KMS-11 (cell line): ENCODE measurements at regions not wholly inside any gene's neighbourhood (a gene's known extent, or its start where the extent isn't known, plus 50 kb on each side); places are given as distances from the start of the nearest gene placed in this dataset.

ENCODE experiments used
- H2AFZ ChIP-seq: fragments of 200-600 bp; sonication (generic); 2 replicates; pipeline ENCODE4 v1.6.1; 2016; ENCODE audit warnings: antibody characterized with exemption, mixed run types, low read depth
- H3K27ac ChIP-seq: fragments of 200-600 bp; sonication (generic); 2 replicates; pipeline ENCODE4 v1.6.1; 2016; ENCODE audit warnings: mild to moderate bottlenecking, mixed run types
- H3K27me3 ChIP-seq: fragments of 200-600 bp; sonication (generic); 2 replicates; pipeline ENCODE4 v1.6.1; 2017; ENCODE audit warnings: mild to moderate bottlenecking, low read depth, mixed run types, moderate library complexity; ENCODE audit not compliant: insufficient read depth
- H3K36me3 ChIP-seq: fragments of 200-600 bp; sonication (generic); 2 replicates; pipeline ENCODE4 v1.6.1; 2017; ENCODE audit warnings: mild to moderate bottlenecking, mixed run types; ENCODE audit not compliant: insufficient read depth
- H3K4me1 ChIP-seq: fragments of 200-600 bp; sonication (generic); 2 replicates; pipeline ENCODE4 v1.6.1; 2016; ENCODE audit warnings: mild to moderate bottlenecking, low read depth, mixed run types; ENCODE audit not compliant: poor library complexity, severe bottlenecking
- H3K4me2 ChIP-seq: fragments of 200-600 bp; sonication (generic); 2 replicates; pipeline ENCODE4 v1.7.0; 2016; ENCODE audit warnings: mild to moderate bottlenecking, mixed run types
- H3K4me3 ChIP-seq: fragments of 200-600 bp; sonication (generic); IDR thresholded peaks from 2 replicates; pipeline ENCODE4 v1.6.1; 2017; ENCODE audit warnings: low read depth, low read length, mixed read lengths; ENCODE audit not compliant: insufficient read depth
- H3K79me2 ChIP-seq: fragments of 200-600 bp; sonication (generic); 2 replicates; pipeline ENCODE4 v1.6.1; 2016; ENCODE audit warnings: low read depth, mixed run types; ENCODE audit not compliant: insufficient read depth
- H3K9ac ChIP-seq: fragments of 200-600 bp; sonication (generic); 2 replicates; pipeline ENCODE4 v1.6.1; 2016; ENCODE audit warnings: mild to moderate bottlenecking, mixed run types
- H4K20me1 ChIP-seq: fragments of 200-600 bp; sonication (generic); 2 replicates; pipeline ENCODE4 v1.6.1; 2016; ENCODE audit warnings: mild to moderate bottlenecking, mixed run types; ENCODE audit not compliant: insufficient read depth
- TF ChIP-seq, protein P1 (sequence below): fragments of 200-600 bp; sonication (generic); conservative IDR thresholded peaks from 2 replicates; pipeline ENCODE4 v1.6.1; 2017; ENCODE audit warnings: low read depth, mild to moderate bottlenecking, antibody characterized with exemption, low read length, moderate library complexity, mixed read lengths

DNA sequence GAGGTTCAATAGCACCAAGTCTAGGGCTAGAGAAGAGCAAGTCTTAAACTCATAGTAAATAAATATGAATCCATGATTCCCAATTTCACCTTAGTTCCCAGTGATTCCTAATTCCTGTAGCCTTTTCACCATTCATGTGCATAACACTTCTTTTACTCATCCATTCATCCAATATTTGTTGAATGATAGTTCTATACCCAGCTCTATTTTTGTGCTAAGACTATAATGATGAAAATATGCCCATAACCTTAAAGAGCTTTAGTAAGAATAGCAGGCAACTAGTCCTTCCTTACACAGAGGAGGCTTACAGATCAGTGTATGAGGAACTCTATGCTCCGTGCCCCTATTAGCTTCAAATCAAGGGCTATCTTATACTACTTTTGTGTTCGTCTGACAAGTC, 280.2 kb upstream of the CHRM2 start:
- Histone ChIP-seq H3K4me1 (no peaks in the 10 kb centered on the region), H3K27ac (no peak overlapping the region), H3K9ac (no peak overlapping the region), H3K4me2 (no peak overlapping the region), H4K20me1 (no peaks in the 10 kb centered on the region), H3K4me3 (no peak overlapping the region), H3K36me3 (no peaks in the 10 kb centered on the region), H2AFZ (no peak overlapping the region), H3K27me3 (no peaks in the 10 kb centered on the region), H3K79me2 (no peaks in the 10 kb centered on the region)
- TF ChIP-seq, protein P1, sequence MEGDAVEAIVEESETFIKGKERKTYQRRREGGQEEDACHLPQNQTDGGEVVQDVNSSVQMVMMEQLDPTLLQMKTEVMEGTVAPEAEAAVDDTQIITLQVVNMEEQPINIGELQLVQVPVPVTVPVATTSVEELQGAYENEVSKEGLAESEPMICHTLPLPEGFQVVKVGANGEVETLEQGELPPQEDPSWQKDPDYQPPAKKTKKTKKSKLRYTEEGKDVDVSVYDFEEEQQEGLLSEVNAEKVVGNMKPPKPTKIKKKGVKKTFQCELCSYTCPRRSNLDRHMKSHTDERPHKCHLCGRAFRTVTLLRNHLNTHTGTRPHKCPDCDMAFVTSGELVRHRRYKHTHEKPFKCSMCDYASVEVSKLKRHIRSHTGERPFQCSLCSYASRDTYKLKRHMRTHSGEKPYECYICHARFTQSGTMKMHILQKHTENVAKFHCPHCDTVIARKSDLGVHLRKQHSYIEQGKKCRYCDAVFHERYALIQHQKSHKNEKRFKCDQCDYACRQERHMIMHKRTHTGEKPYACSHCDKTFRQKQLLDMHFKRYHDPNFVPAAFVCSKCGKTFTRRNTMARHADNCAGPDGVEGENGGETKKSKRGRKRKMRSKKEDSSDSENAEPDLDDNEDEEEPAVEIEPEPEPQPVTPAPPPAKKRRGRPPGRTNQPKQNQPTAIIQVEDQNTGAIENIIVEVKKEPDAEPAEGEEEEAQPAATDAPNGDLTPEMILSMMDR: no peak

DNA sequence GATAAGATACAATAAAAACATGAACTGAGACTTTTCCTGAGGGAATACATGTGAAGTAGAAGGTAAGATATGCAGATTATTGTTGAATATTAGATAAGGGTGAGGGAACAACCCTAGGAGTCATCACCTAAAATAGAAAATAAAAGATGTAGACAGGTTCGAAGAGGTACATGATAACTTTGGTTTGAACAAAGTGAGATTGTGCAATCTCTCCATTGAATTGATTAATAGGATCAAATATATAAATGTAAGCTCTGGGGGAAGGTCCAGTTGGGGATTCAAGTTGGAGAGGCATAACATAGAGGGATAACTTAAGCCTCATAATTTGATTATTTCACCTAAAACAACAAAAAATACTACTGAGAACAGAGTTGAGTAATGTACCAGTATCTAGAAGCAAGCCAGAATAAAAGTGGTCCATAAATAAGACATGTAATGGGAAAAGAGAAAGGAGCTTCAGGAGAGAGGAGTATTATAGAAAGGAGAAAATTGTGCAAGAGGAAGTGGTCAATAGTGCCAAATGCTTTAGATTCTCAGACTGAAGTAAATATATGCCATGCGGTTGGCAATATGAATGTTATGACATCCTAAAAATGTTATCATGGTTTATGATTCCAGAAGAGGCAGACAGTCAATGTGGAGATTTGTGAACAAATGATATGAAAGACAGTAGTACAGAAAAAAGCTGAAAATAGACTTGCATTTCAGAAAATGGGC, 282.3 kb upstream of the CHRM2 start:
- Histone ChIP-seq H3K9ac (no peak overlapping the region), H3K79me2 (no peaks in the 10 kb centered on the region), H3K27me3 (no peaks in the 10 kb centered on the region), H3K36me3 (no peaks in the 10 kb centered on the region), H2AFZ (no peak overlapping the region), H3K4me2 (no peak overlapping the region), H3K4me1 (no peaks in the 10 kb centered on the region), H3K27ac (no peak overlapping the region), H3K4me3 (no peak overlapping the region), H4K20me1 (no peaks in the 10 kb centered on the region)
- TF ChIP-seq, protein P1: no peak

DNA sequence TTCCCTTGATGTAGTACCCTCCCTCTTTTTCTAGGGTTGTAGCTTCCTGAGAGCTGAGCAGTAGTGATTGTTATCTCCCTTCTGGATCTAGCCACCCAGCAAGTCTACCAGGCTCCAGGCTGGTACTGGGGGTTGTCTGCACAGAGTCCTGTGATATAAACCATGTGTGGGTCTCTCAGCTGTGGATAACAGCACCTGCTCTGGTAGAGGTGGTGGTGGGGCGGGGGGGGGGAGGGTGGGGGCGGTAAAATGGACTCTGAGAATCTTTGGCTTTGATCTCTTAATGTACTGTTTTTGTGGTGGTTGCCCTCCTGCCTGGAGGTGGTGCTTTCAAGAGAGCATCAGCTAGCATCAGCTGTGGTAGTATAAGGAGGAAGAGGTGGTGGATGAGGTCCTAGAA, 302.0 kb upstream of the CHRM2 start:
- H3K4me1 ChIP-seq: no peaks in the 10 kb centered on the region
- H3K27ac ChIP-seq: no peak overlapping the region
- no peak overlapping the region for H3K9ac ChIP-seq
- no peaks in the 10 kb centered on the region for H4K20me1 ChIP-seq
- TF ChIP-seq, protein P1: no peak
- no peak overlapping the region for H2AFZ ChIP-seq
- no peak overlapping the region for H3K4me3 ChIP-seq
- no peaks in the 10 kb centered on the region for H3K27me3 ChIP-seq
- no peaks in the 10 kb centered on the region for H3K36me3 ChIP-seq
- H3K79me2 ChIP-seq: no peaks in the 10 kb centered on the region
- no peak overlapping the region for H3K4me2 ChIP-seq

DNA sequence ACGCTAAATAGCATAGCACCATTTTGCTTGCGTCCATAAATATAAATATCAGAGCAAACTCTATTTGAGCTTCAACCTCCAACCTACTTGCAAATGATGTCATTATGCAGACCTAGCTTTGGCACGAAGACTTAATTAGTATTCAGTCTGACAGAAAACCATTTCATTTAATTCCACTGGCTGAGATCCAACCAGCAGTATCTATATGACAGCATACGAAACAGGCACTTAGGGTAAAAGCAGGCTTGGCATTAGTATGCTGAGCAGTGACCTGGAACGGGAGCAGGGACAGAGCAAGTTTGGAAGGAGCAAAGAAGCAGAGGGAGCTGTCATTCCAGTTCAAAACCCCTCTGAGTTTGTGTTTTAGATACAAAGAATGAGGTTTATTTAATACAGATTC, 312.5 kb upstream of the CHRM2 start:
- Histone ChIP-seq H3K4me1 (peaks cover 9% of the 10 kb centered on the region), H4K20me1 (no peaks in the 10 kb centered on the region), H3K27me3 (no peaks in the 10 kb centered on the region), H3K36me3 (no peaks in the 10 kb centered on the region), H3K79me2 (no peaks in the 10 kb centered on the region), H3K9ac (no peak overlapping the region), H3K4me3 (no peak overlapping the region), H3K27ac (no peak overlapping the region), H2AFZ (no peak overlapping the region), H3K4me2 (no peak overlapping the region)
- TF ChIP-seq, protein P1: no peak
